GM19395 (cell line): ENCODE measurements at regions not wholly inside any gene's neighbourhood (a gene's known extent, or its start where the extent isn't known, plus 50 kb on each side); places are given as distances from the start of the nearest gene placed in this dataset.
"Not testable (repeated sequence)": the region's sequence is repeated elsewhere in the genome, so short reads cannot be mapped to it uniquely, and the experiment has no call there.

Experiments used
- ATAC-seq: cut with Tn5 transposase; IDR thresholded peaks from one replicate; pipeline ENCODE4 v1.9.1; 2021; ENCODE audit warnings: mild to moderate bottlenecking, moderate library complexity; ENCODE audit not compliant: unreplicated experiment

GRCh38 chr7:152949253-152949652 lies 189.7 kb downstream of the ACTR3B start:
- no peak for ATAC-seq

- no peak for ATAC-seq
Observed at GRCh38 chr7:152949790-152950189, 190.2 kb downstream of the ACTR3B start.

- ATAC-seq: no peak
Observed at GRCh38 chr7:152956006-152956405, 196.5 kb downstream of the ACTR3B start.

- no peak for ATAC-seq
Observed at GRCh38 chr7:152959610-152960009, 200.1 kb downstream of the ACTR3B start.

- ATAC-seq: not testable (repeated sequence)
Observed at GRCh38 chr7:152961796-152962195, 202.2 kb downstream of the ACTR3B start.

GRCh38 chr7:152966189-152966588 lies 206.6 kb downstream of the ACTR3B start:
- no peak for ATAC-seq

- ATAC-seq: no peak
Observed at GRCh38 chr7:152967958-152968357, 208.4 kb downstream of the ACTR3B start.

GRCh38 chr7:152968514-152968913 lies 209.0 kb downstream of the ACTR3B start:
- ATAC-seq: no peak

- no peak for ATAC-seq
Observed at GRCh38 chr7:152969335-152969734, 209.8 kb downstream of the ACTR3B start.

- ATAC-seq: no peak
Observed at GRCh38 chr7:152969839-152970238, 210.3 kb downstream of the ACTR3B start.

GRCh38 chr7:152970481-152970880 lies 210.9 kb downstream of the ACTR3B start:
- no peak for ATAC-seq

- no peak for ATAC-seq
Observed at GRCh38 chr7:152974577-152974976, 215.0 kb downstream of the ACTR3B start.

GRCh38 chr7:152975076-152975475 lies 215.5 kb downstream of the ACTR3B start:
- ATAC-seq: no peak

- ATAC-seq: no peak
Observed at GRCh38 chr7:152979376-152979775, 219.8 kb downstream of the ACTR3B start.

- no peak for ATAC-seq
Observed at GRCh38 chr7:152984421-152984820, 224.9 kb downstream of the ACTR3B start.

- no peak for ATAC-seq
Observed at GRCh38 chr7:152986376-152986775, 226.8 kb downstream of the ACTR3B start.

- ATAC-seq: no peak
Observed at GRCh38 chr7:152987656-152988055, 228.1 kb downstream of the ACTR3B start.

GRCh38 chr7:152989889-152990380 lies 230.4 kb downstream of the ACTR3B start:
- no peak for ATAC-seq

GRCh38 chr7:152998420-152998819 lies 238.9 kb downstream of the ACTR3B start:
- ATAC-seq: no peak

GRCh38 chr7:153002115-153002514 lies 242.6 kb downstream of the ACTR3B start:
- ATAC-seq: no peak

- ATAC-seq: no peak
Observed at GRCh38 chr7:153002572-153002971, 243.0 kb downstream of the ACTR3B start.

GRCh38 chr7:153004341-153004740 lies 244.8 kb downstream of the ACTR3B start:
- ATAC-seq: no peak

GRCh38 chr7:153005750-153006435 lies 246.3 kb downstream of the ACTR3B start:
- no peak for ATAC-seq
